NCI-H146 treated with DMSO at 0.1 percent for 48 hours (cell line): ENCODE measurements at regions not wholly inside any gene's neighbourhood (a gene's known extent, or its start where the extent isn't known, plus 50 kb on each side); places are given as distances from the start of the nearest gene placed in this dataset.

Experiments
- DNase-seq: peaks from one replicate; lab custom pipeline; 2025; ENCODE audit not compliant: unreplicated experiment; lab: John Stamatoyannopoulos, UW

DNA sequence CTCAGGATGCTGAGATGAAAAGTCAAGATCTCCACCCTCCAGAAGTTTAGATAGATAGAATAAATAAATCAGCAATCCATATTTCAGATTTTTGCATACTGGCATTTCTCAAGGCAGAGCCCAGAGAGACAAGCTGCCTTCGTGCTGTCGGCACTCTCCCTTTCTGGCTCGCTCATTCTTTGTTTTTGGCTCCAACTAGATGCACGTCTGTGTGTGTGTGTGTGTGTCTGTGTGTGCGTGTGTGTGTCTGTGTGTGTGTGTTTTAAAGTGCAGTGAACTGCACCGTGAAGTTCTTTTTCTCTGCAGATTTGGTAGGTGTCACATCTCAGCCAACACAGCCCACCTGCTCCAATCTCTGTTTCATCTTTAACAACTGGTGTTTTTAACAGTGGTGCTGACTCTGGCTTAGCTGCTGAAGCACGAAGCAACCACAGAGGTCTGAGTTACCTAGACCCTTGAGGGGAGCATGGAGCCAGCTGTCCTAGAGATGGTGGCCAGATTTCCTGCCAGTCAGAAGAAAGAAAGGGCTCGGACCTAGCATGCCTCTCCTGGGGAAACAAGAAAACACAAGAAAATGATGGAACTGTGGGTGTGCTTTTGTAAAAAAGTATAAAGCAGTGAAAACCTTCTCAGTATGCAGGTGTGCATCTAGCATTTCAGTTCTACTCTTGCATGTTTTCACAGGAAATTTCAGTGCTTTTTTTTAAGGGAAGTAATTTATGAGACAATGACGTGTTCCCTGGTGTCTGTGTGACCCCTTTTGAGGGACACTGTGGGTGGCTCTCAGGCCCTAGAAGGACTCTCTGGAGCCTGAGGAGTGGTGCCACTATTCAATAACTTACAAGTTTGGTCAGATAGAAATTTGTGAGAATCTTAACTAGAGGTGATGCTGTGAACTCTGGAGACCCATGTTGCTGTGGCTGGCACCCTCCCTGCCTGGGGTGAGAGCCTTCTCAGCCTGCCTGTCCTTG lies 364.3 kb downstream of the RNF144A start:
- DNase-seq = no peak

DNA sequence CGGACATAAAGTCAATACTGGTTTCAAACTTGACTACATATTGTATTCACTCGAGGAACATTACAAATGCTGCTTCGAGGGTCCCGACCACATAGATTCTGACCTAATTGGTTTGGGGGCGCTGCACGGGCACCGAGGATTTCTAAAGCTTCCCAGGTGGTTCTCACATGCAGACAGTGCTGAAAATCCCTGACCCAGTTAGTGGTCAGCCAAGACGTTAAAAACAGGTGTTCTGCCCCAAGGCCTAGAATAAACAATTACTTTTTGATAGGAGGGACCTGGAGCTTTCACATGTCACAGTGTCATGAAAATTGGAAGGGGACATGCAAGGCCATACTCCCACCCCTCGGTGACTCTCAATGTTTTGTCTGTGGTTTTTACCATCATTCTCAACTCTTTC lies 368.9 kb downstream of the RNF144A start:
- no peak for DNase-seq

DNA sequence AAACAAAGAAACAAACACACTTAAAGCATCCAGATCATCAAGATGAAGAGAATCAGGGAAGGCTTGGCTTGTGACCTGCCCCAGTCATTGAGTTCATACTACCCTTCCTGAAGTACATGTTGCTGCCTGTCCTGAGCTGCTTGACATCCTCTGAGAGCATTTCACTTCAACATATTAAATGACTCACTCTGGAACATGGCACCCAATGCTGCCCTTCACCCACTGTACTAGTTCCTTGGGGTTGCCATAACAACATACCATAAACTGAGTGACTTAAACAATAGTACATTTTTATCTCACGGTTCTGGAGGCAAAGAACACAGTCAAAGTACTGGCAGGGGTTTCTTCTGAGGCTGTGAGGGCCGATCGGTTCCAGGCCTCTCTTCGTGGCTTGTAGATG lies 371.3 kb downstream of the RNF144A start:
- no peak for DNase-seq

DNA sequence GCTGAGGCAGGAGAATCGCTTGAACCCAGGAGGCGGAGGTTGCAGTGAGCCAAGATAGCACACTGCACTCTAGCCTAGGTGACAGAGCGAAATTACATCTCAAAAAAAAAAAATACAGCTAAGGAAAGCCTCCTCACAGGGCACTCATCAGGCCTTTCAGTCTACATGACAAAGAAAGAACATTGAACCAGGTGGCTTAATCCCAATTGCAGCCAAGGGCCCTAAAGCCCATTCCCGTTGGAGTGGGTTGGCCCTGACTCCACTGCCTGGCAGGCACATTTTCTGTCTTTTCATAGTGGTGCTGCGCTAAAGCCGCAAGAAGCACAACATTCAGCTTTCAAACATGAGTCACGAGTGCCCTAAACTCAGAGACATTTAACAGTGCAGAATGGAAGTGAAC lies 372.5 kb downstream of the RNF144A start:
- no peak for DNase-seq

DNA sequence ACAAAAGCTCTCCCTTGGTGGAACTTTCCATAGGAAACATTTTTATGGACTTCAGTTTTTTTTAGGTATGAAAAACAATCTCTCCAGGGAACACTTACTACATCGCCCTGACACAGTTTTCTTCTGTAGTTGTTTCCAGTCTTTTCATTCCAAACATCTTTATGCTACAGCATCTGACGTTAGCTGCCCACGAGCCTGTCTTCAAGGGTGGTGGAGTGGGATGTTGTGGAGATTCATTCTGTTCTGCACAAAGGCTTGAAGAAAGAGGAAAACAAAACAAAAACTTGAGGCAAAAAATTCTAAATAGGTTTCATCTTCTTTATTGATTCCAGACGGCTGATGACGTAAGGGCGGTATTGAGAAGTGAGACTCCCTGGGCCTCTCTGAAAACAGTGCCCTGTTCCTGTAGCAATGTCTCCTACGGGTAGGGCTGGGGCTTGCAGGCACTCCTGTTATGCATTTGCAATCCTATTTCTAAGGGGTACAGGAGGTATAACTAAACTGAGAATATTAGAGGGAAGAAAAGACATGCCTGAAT lies 375.0 kb downstream of the RNF144A start:
- no peak for DNase-seq

DNA sequence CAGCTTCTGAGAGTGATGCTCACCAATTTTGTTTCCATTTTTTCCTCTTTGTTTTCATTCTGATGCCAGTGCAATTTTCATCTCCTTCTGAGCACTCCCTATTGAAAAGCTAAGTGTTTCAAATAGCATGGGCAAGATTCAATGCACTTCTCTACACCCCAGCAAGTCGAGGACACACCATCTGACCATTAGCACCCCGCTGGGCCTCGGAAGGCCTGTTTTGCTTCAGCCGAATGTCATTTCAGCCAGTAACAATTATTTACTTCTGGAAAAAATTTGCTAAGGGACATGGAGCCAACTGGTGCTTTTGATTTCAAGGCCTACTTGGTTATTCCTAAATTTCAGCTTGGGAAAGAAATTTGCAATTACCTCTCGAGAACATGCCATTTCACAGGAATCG lies 392.4 kb downstream of the RNF144A start:
- no peak for DNase-seq

DNA sequence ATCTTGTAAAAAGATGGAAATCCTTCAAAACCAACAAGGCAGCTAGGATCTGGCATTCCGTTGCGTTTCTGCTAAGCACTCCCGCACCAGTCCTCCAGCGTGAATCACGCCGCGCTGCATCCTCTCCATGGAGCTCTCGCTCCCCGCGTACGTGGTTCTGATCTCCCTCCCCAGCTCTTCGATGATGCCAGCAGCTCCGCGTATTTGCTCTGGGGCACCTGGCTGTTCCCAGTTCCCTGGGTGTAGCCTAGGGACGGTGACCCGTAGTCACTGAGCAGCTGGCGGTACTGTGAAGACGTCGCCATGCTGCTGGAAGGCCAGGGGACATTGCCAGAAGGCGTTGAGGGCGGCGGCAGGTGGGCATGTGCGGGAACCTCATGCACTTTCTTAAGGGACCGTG lies 407.5 kb downstream of the RNF144A start:
- DNase-seq = no peak

DNA sequence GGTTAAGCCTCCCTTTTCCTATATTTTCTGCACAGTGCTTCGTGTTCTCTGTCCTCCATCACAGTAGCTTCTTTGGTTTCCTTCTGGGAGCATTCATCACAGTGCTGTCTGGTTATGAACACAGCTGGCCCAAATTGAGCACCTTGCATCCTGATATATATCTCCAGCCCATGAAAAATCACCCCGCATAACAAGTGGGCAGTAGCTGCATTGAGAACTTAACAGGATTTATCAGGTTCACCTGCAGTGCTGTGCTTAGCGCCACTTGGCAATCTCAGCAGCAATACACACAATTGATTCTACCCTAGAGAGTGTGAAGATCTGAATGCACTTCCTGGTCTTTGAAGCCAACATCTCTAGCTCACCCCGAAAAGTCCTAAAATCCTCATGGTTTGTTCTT lies 408.0 kb downstream of the RNF144A start:
- DNase-seq = no peak

DNA sequence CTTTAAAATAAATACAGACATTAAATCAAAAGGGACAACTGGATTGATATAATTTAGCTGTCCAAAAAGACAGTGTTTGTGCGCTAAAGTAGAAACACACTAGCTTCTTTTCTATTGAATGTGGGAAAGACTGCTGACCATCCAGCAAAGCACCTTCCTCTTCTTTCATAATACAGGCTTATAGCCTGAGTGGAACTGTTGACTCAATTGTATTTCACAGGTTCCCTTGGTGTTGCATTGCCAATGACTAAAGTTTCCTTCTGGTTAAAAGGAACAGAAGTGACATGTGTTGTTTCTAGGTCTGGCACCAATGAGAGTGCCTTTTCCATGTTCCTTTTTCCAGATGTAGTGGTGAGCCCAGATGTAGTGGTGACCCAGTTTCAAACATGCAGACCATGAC lies 412.3 kb downstream of the RNF144A start:
- no peak for DNase-seq

DNA sequence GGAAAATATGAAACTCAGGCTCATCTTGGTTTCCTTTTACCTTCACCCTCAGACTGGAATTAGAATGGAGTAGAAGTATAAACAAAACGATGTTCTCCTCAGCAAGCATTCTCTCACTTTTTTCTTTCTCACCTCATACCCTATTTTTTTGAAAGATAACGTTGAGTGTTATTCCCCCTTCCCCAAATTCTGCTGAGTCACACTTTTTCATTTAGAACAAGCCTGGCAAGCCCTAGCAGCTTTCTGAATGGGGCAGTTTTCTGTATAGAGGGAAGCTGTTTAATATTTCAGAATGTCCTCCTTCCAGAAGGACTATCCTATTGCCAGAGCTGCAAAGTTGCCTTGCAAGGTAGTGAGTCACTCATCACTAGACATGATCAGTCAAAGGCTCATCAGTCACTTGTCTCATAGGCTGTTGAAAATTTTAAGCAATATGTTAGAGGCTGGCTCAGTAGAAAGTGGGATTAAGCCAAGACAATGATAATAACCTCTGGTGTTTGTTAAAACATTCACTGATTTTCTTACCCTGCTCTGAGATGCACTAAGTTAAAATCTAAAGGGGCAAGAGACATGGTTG lies 416.1 kb downstream of the RNF144A start:
- no peak for DNase-seq

DNA sequence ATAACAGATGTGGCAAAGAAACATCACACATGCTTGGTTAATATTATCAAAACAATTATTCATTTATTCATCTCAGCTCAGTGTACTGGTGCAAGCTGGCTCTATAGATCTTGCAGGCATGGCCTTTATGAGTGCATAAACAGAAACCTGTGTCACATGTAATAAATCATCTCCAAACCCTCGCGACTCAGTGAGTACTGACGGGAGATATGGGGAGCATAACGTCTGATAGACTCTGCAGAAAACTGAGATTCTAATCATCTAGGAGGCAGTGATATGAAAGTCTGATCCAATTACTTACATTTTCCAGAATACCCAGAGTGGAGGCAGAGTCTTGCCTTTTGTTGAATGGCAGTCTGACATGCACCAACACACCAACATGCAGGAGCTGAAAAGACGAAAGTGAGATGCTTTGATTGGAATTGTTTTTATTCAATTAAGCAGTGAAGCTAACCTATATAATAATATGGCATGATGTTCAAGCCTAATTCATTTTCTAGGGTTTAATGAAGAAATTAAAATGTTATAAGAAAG lies 416.8 kb downstream of the RNF144A start:
- DNase-seq = no peak

DNA sequence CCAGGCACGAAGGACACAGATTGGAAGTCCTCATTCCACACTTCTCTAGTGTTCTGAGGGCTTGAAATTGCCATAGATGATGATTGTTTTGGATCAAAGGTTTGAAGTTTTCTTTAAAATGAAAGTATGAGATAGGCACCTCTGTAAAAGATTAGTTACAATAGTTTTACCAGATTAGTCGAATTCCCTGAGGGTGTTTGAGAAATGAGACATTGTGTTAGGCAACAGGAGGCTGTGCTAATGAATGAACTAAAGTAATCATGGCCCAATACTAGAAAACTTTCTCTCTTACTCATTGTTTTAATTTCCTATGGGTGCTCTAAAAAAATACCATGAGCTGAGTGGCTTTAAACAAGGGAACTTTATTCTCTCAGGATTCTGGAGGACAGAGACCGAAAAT lies 421.7 kb downstream of the RNF144A start:
- no peak for DNase-seq

DNA sequence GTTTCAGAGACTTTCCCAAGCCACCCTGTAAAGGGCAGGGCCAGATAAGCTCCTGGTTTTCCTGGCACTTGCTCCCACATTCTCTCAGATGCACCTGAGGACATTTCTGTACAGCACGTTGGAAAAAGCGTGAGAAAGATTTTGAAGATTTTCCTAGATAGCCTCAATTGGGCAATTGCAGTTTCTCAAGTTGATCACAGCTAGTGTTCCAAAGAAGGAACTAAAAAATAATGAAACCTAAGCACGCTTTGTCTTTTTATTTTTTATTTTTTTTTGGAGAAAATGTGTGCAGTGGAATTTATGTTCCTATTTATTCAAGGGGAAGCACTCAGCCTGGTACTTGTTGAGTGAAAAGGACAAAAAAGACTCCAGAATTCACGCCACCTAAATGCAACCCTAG lies 429.1 kb downstream of the RNF144A start:
- DNase-seq = no peak

DNA sequence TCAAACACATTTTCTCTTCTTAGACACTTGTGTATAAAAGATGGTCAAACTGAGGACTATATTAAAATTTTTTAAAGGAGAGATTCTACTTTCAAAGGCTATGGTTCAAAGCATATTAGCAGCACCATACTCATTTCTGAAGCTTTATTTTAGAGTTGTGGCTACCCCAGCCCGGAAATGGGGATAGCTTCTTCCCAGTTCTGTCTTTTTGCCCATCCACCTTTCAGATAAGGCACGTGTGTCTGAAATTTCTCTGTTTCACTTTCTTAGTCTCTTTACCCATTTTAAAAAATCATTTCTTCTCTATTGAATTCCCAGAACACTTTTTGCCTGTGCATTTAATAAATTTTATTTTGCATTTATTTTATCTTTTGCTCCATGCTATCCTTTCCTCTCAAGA lies 431.5 kb downstream of the RNF144A start:
- DNase-seq = no peak

DNA sequence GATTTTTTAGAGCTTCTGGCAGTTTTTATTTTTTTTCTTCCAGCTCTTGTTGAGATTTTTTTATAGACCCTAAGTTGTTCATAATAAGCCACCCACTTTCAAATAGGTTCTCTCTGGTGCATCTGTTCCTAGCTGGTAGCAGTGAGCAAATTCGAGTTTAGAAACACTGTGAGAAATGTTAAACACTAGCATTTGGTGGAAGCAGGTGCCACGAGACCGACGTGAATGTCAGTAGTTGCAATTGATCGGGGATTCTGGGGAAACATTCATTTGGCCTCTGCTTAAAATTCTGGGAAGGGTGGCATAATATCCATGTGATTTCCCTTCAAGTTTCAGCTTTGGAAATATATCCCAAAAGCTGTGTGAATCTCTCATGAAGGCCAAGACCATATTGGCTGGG lies 435.0 kb downstream of the RNF144A start:
- no peak for DNase-seq

DNA sequence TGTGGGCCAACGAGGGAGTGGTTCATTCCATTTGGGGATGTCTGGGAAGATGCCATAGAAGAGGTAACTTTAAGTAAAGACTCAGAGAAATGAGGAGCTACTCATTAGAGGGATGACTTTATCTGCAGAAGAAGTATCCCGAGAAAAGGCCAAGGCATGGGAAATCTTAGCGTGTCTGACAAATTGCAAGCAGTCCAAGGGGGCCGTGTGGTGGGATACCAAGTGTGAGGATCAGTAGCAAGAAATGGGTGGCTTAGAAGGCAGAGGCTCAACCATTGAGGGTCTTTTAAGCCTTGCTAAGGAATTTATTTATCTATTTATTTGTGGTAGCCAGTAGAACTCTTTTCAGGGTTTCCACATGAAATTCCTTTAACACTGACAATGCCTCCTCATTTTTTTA lies 436.4 kb downstream of the RNF144A start:
- DNase-seq = no peak

DNA sequence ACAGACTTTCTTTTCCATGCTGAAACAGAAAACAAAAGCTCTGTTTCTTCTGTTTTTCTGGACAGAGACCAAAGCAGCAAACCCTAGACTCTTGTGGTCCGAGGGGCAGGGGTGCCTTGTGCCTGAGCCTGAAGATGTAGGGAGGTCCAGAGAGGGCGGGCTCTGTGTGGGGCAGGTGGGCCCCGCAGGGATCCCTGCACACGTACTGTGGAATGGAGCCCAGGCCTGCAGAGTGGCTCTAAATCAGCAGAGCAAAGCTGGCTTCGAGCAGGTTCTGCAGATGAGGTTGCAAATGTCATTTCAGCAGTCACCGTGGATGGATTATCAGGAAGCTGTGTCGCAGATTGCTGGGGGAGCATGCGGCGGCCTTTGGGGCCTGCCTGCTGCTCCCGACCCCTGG lies 438.6 kb downstream of the RNF144A start:
- no peak for DNase-seq

DNA sequence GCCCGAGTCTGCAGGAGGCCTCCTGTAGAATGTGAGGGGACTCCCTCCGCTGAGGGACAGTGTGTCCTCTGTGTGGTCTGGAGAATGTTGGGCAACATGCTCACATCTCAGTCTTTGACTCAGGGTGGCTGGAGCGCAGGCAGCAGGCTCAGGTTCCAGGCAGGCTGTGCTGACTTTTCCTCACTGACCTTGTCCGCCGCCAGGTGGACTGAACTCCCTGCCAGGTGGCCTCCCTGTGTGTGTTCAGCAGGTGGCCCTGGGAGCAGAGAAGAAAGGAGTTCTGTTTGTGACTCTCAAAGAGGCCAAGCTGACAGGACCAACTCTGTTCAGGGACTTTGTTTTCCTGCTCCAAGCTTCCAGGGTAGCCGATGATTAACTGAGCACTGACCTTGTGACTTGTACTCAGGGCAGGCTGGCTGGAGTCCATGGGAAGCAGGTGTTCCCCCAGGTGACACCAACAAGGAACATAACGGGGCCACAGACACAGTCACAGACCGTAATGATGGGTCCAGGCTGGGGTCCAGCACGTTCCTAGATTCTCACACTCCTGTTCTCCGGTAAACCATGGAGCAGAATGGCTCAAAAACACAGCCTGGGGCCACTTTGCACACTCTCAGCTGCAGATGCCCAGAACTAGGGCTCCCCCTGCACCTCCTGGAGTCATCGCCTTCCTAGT lies 439.8 kb downstream of the RNF144A start:
- DNase-seq = peak; percentile 89

DNA sequence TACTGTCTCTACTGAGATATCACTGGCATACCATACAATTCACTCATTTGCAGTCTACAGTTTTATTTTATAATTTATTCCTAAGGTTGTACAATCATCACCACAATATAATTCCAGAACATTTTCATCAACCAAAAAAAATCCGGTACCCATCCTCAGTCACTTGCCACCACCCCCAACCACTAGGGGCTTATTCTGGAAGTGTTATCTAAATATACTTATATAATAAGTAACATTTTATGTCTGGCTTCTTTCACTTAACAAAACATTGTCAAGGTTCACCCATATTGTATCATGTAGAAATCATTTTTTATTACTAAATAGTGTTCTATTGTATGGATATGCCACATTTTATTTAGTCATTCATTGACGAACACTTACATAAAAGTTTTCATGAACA lies 440.8 kb downstream of the RNF144A start:
- no peak for DNase-seq

DNA sequence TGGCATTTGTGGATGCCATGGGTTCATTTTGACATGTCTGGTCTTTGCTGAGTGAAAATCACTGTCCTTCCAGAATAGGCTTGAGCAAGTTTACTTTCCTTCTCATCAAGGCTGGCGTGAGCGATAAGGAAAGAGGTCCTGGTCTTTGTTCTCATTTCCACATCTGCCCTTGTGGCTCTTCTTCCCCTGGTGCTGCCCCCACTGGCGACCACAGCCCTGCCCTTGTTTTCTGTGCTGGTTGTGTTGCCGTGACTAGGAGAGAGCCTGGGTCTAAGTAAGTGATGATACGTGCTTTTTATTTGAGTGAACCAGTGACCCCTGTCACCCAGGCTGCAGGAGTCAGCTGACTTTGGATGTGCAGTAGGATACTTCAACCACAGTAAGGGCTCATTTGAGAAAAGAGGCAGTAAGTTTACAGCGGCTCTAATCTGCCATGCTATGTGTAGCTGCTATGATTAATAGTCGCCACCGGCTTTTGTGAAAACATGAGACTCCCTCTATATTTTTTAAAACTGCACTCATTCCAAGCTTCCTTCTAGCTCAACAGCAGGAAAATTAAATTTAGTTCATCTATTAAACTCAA lies 441.7 kb downstream of the RNF144A start:
- no peak for DNase-seq

DNA sequence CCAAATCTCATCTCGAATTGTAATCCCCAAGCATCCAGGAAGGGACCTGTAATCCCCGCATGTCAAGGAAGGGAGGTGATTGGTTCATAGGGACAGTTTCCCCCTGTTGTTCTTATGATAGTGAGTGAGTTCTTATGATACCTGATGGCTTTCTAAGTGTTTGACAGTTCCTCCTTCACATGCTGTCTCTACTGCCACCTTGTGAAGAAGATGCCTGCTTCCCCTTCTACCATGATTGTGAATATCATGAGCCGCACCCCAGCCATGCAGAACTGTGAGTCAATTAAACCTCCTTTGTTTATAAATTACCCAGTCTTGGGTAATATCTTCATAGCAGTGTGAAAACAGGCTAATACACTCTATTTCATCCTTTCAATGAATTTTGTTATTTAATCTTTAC lies 446.7 kb downstream of the RNF144A start:
- DNase-seq = no peak
